Panc1 (cell line): ENCODE measurements at regions not wholly inside any gene's neighbourhood (a gene's known extent, or its start where the extent isn't known, plus 50 kb on each side); places are given as distances from the start of the nearest gene placed in this dataset.

Experiments
- ATAC-seq: fragments of 200-7000 bp; cut with Tn5 transposase; 2 replicates; pipeline ENCODE4 v1.9.1; 2020; ENCODE audit warnings: mild to moderate bottlenecking, moderate library complexity
- BruUV-seq: library from RNA; stranded (reverse); fragments of 400-500 nt; replicated peaks from 2 replicates; lab custom pipeline; 2021; lab: Mats Ljungman, UMichigan
- CTCF ChIA-PET: fragments of 300-600 bp; sonication (Branson Sonifier 250); formaldehyde crosslinking; loops from one replicate; lab custom pipeline; 2022; ENCODE audit warnings: antibody characterized with exemption; lab: Charles Lee
- POLR2A ChIA-PET: fragments of 300-600 bp; sonication (Branson Sonifier 250); formaldehyde crosslinking; loops from one replicate; lab custom pipeline; 2022; ENCODE audit warnings: antibody characterized with exemption; lab: Charles Lee
- DNase-seq: peaks from one replicate; pipeline ENCODE4 v3.0.0-alpha.2; 2010; ENCODE audit warnings: low read depth, low spot score
- H3K27ac ChIP-seq: 2 replicates; pipeline ENCODE4 v1.5.1; 2011; ENCODE audit warnings: mild to moderate bottlenecking, low read length, inconsistent platforms
- H3K27me3 ChIP-seq: fragments of 200-500 bp; sonication (Bioruptor generic); 2 replicates; pipeline ENCODE4 v1.6.0; 2014; ENCODE audit warnings: low read length, inconsistent platforms; ENCODE audit not compliant: control insufficient read depth, insufficient read depth
- H3K36me3 ChIP-seq: fragments of 200-500 bp; sonication (Bioruptor generic); 2 replicates; pipeline ENCODE4 v1.5.1; 2014; ENCODE audit warnings: inconsistent platforms, mild to moderate bottlenecking, low read length, moderate library complexity; ENCODE audit not compliant: control insufficient read depth, insufficient read depth
- H3K4me1 ChIP-seq: 2 replicates; pipeline ENCODE4 v1.5.1; 2011; ENCODE audit warnings: inconsistent platforms, mild to moderate bottlenecking, low read length, moderate library complexity; ENCODE audit not compliant: control insufficient read depth, insufficient read depth
- H3K4me3 ChIP-seq, 2 experiments: 2 replicates each; pipeline ENCODE4 v1.5.1; 2011 to 2012; ENCODE audit warnings: low read depth in 2 of 2, low read length in 2 of 2, mild to moderate bottlenecking in 2 of 2, inconsistent platforms in 1 of 2, moderate library complexity in 1 of 2
- H3K9me3 ChIP-seq: fragments of 200-500 bp; sonication (Bioruptor generic); 2 replicates; pipeline ENCODE4 v1.5.1; 2014; ENCODE audit warnings: low read depth, mild to moderate bottlenecking, inconsistent platforms, low read length, moderate library complexity; ENCODE audit not compliant: control insufficient read depth, insufficient read depth
- POLR2AphosphoS5 ChIP-seq: IDR thresholded peaks from 2 replicates; pipeline ENCODE4 v1.6.1; 2012; ENCODE audit warnings: mild to moderate bottlenecking, low read depth, low read length, moderate library complexity
- SIN3A ChIP-seq: IDR thresholded peaks from 2 replicates; pipeline ENCODE4 v1.6.1; 2012; ENCODE audit warnings: low read depth, mild to moderate bottlenecking, low read length, moderate library complexity, borderline replicate concordance; ENCODE audit not compliant: insufficient read depth
- TCF7L2 ChIP-seq: IDR thresholded peaks from 2 replicates; pipeline ENCODE4 v1.6.1; 2011; ENCODE audit warnings: mild to moderate bottlenecking, low read depth, low read length, inconsistent platforms
- in situ Hi-C: cut with HindIII; loops from 2 replicates; pipeline ENCODE4 v1.10.0; 2016; ENCODE audit warnings: low sequenced_read_pairs, low pct_unique_long_range_greater_than_20kb
- intact Hi-C: fragments of 100-400 bp; cut with micrococcal nuclease; formaldehyde crosslinking; loops from one replicate; pipeline ENCODE4 v1.10.0; 2022; ENCODE audit not compliant: unreplicated experiment
- TF ChIP-seq, protein P1 (sequence below): fragments of 450-650 bp; IDR thresholded peaks from 2 replicates; pipeline ENCODE4 v1.5.1; 2017; ENCODE audit warnings: mild to moderate bottlenecking
- TF ChIP-seq, protein P2 (sequence below), 2 experiments: IDR thresholded peaks; 2 replicates each; pipeline ENCODE4 v1.6.1; 2011 to 2012; ENCODE audit warnings: low read depth in 2 of 2, control low read depth in 1 of 2, low read length in 1 of 2, mild to moderate bottlenecking in 1 of 2, moderate library complexity in 1 of 2; ENCODE audit not compliant: insufficient read depth in 1 of 2

DNA sequence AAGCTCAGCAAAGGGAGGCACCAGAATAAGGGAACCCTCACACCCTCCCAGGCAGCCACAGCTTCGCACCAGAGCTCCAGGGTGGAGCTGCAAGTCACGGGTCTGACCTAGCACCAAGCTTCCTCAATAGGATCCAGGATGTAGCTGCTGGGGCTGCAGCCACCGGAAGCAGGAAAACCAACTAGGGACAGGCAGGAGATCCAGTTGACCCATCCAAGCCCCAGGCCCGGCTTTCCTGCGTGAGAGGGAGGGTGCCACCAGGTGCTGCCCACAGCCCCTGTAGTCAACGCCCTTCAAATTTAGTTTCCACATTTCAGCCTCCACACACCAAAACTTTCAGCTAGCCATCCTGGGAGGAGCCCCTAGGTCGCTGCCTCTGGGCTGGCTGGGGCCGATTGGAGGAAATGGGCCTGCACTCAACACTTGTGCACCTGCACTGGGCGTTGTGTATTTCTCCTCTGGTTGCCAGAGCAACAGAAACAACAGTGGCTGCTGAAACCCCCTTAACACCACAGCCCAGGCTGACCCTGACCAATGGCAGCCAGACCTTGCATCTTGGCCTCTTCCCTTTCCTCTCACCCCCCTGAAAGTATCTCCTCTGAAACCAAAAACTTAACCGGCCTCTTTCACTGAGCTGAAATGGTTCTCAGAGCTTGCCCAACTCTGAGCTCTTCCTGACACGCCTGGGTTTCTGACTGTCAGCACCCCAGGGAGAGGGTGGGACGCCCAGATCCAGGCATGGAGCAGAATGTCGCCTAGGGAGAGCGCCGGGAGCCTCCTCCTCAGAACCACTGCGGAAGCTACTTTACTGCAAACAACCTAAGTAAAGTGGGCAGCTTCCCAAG lies 226.5 kb upstream of the MAP3K1 start:
- Histone ChIP-seq H3K9me3 (no peaks in the 10 kb centered on the region), H3K4me3 (no peak overlapping the region), H3K27ac (no peak overlapping the region), H3K36me3 (no peaks in the 10 kb centered on the region), H3K4me1 (no peaks in the 10 kb centered on the region), H3K27me3 (no peaks in the 10 kb centered on the region; the same call in 1 of the 2 replicates)
- DNase-seq (no peak), ATAC-seq (peak; percentile 56)
- in situ Hi-C loops (no loop called here), intact Hi-C loops (no loop called here)
- no TSS peak for BruUV-seq
- ChIA-PET POLR2A (no interaction called here), CTCF (no interaction called here)
- TF ChIP-seq, protein P1, sequence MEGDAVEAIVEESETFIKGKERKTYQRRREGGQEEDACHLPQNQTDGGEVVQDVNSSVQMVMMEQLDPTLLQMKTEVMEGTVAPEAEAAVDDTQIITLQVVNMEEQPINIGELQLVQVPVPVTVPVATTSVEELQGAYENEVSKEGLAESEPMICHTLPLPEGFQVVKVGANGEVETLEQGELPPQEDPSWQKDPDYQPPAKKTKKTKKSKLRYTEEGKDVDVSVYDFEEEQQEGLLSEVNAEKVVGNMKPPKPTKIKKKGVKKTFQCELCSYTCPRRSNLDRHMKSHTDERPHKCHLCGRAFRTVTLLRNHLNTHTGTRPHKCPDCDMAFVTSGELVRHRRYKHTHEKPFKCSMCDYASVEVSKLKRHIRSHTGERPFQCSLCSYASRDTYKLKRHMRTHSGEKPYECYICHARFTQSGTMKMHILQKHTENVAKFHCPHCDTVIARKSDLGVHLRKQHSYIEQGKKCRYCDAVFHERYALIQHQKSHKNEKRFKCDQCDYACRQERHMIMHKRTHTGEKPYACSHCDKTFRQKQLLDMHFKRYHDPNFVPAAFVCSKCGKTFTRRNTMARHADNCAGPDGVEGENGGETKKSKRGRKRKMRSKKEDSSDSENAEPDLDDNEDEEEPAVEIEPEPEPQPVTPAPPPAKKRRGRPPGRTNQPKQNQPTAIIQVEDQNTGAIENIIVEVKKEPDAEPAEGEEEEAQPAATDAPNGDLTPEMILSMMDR = no peak
- TF ChIP-seq TCF7L2 = no peak
- TF ChIP-seq SIN3A = no peak
- TF ChIP-seq, protein P2, sequence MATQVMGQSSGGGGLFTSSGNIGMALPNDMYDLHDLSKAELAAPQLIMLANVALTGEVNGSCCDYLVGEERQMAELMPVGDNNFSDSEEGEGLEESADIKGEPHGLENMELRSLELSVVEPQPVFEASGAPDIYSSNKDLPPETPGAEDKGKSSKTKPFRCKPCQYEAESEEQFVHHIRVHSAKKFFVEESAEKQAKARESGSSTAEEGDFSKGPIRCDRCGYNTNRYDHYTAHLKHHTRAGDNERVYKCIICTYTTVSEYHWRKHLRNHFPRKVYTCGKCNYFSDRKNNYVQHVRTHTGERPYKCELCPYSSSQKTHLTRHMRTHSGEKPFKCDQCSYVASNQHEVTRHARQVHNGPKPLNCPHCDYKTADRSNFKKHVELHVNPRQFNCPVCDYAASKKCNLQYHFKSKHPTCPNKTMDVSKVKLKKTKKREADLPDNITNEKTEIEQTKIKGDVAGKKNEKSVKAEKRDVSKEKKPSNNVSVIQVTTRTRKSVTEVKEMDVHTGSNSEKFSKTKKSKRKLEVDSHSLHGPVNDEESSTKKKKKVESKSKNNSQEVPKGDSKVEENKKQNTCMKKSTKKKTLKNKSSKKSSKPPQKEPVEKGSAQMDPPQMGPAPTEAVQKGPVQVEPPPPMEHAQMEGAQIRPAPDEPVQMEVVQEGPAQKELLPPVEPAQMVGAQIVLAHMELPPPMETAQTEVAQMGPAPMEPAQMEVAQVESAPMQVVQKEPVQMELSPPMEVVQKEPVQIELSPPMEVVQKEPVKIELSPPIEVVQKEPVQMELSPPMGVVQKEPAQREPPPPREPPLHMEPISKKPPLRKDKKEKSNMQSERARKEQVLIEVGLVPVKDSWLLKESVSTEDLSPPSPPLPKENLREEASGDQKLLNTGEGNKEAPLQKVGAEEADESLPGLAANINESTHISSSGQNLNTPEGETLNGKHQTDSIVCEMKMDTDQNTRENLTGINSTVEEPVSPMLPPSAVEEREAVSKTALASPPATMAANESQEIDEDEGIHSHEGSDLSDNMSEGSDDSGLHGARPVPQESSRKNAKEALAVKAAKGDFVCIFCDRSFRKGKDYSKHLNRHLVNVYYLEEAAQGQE (IDR thresholded peaks at IDR 0.05; ENCODE audit: insufficient read depth in 1 of 2, low read depth in 2 of 2, low read length in 1 of 2) = no peak
- TF ChIP-seq POLR2AphosphoS5 = no peak

DNA sequence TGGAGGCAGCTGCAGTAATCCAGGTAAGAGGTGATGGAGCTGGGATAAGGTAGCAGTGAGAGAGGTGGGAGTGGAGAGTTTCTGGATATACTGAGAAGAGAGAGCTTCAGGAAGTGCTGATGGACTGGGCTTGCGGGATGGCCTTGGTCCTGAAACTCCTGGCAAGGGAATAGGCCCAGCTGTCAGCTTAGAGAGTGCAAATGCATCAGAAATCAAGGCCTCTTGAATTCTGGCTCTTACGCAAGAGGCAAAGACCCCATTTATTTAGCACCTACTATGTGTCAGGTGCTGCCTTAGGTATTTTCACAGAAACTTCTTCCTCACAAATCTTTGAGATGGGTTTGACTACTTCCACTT lies 227.2 kb upstream of the MAP3K1 start:
- ChIA-PET CTCF (no interaction called here), POLR2A (no interaction called here)
- Histone ChIP-seq H3K9me3 (no peaks in the 10 kb centered on the region), H3K4me3 (no peak overlapping the region), H3K27me3 (no peaks in the 10 kb centered on the region), H3K36me3 (no peaks in the 10 kb centered on the region), H3K27ac (no peak overlapping the region), H3K4me1 (no peaks in the 10 kb centered on the region)
- ATAC-seq (no peak), DNase-seq (no peak)
- intact Hi-C loops = no loop called here
- TF ChIP-seq TCF7L2 (no peak), SIN3A (no peak), POLR2AphosphoS5 (no peak)
- TF ChIP-seq, protein P1 = no peak
- TF ChIP-seq, protein P2 (IDR thresholded peaks at IDR 0.05; ENCODE audit: insufficient read depth in 1 of 2, low read depth in 2 of 2, low read length in 1 of 2) = no peak
- in situ Hi-C loops = no loop called here
- BruUV-seq = no TSS peak
